Transverse colon (tissue), 4 donors: ENCODE measurements at regions not wholly inside any gene's neighbourhood (a gene's known extent, or its start where the extent isn't known, plus 50 kb on each side); places are given as distances from the start of the nearest gene placed in this dataset.

ENCODE experiments used
- POLR2A ChIP-seq: fragments of 450-650 bp; IDR thresholded peaks from one replicate; pipeline ENCODE4 v1.6.1; 2016; ENCODE audit warnings: antibody characterized with exemption, mild to moderate bottlenecking, moderate library complexity
- POLR2AphosphoS5 ChIP-seq, 3 donors: sonication (generic); formaldehyde crosslinking; IDR thresholded peaks; one replicate each; pipeline ENCODE4 v1.6.1; 2016; ENCODE audit warnings: antibody characterized with exemption in 3 of 3
- TF ChIP-seq, protein P1 (sequence below), 5 experiments: fragments of 200-600 bp in 3 of 5; fragments of 450-650 bp in 2 of 5; sonication (generic) in 3 of 5; IDR thresholded peaks; 1 replicate in 2 of 5; 2 replicates in 3 of 5; pipeline ENCODE4 v1.5.1; 2016 to 2017; ENCODE audit warnings: antibody characterized with exemption in 5 of 5, inconsistent platforms in 3 of 5, mild to moderate bottlenecking in 2 of 5, moderate library complexity in 1 of 5

DNA sequence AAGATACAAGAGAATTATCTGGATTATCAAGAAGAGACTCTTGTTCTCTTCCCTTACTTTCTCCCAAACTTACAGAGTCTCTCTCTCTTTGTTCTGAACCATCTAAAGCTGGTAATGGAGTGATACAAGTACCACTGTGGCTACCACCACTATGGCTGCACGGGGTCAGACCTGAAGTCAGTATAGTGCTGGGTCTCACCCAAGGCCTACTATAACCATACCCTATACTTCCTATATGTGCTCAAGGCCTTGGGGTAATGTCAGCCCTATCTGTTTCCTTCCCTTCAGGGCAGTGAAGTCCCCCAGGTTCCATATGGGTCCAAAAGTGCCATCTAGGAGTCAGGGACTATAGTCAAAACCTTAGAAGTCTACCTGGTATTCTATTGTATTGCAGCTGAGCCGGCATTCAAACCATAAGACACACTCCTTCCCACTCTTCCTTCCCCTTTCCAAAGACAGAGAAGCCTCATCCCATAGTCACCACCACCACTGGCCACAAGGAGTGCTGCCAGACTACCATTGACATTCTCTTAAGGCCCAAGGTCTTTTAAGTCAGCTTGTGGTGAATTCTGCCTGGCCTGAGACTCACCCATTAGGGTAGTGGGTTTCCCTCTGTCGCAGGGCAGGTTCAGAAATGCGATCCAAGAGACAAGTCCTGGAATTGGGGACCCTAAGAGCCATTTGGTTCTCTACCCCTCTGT is 615.0 kb upstream of the NECTIN3 start:
- TF ChIP-seq POLR2A (no peak), POLR2AphosphoS5 (IDR thresholded peaks at IDR 0.05) (no peak)
- TF ChIP-seq, protein P1, sequence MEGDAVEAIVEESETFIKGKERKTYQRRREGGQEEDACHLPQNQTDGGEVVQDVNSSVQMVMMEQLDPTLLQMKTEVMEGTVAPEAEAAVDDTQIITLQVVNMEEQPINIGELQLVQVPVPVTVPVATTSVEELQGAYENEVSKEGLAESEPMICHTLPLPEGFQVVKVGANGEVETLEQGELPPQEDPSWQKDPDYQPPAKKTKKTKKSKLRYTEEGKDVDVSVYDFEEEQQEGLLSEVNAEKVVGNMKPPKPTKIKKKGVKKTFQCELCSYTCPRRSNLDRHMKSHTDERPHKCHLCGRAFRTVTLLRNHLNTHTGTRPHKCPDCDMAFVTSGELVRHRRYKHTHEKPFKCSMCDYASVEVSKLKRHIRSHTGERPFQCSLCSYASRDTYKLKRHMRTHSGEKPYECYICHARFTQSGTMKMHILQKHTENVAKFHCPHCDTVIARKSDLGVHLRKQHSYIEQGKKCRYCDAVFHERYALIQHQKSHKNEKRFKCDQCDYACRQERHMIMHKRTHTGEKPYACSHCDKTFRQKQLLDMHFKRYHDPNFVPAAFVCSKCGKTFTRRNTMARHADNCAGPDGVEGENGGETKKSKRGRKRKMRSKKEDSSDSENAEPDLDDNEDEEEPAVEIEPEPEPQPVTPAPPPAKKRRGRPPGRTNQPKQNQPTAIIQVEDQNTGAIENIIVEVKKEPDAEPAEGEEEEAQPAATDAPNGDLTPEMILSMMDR (IDR thresholded peaks at IDR 0.05), result no peak
